ENCODE measurements at regions not wholly inside any gene's neighbourhood (a gene's known extent, or its start where the extent isn't known, plus 50 kb on each side); places are given as distances from the start of the nearest gene placed in this dataset.
"Not testable (repeated sequence)": the region's sequence is repeated elsewhere in the genome, so short reads cannot be mapped to it uniquely, and the experiment has no call there.

GRCh38 chr5:56763711-56764466 is 51.5 kb upstream of the MAP3K1 start:
- no peak for DNase-seq (ENCODE audit: low spot score)

DNA sequence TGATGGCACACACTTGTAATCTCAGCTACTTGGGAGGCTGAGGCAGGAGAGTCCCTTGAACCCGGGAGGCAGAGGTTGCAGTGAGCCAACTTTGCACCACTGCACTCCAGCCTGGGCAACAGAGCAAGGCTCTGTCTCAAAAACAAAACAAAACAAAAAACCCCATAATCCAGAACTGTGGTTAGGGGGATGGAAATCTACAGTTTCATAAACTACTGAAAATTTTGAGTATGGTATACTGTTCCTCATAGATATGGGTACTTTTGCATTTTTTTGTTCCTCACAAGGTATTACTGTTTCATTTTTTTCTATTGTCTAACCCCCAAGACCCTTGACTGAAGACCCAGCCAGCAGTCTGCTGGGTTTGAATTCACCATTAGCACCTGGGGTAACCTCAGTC is 52.2 kb upstream of the MAP3K1 start:
- DNase-seq (ENCODE audit: low spot score): no peak

- no peak for DNase-seq (ENCODE audit: low spot score)
Measured at GRCh38 chr5:56761151-56761885, 54.0 kb upstream of the MAP3K1 start.

- peak; percentile 10 for DNase-seq (ENCODE audit: low spot score)
Measured at GRCh38 chr5:56760723-56761122, 54.6 kb upstream of the MAP3K1 start.

- no peak for DNase-seq (ENCODE audit: low spot score)
Measured at GRCh38 chr5:56759521-56760216, 55.7 kb upstream of the MAP3K1 start.

- no peak for DNase-seq (ENCODE audit: low spot score)
Measured at GRCh38 chr5:56757077-56757476, 58.3 kb upstream of the MAP3K1 start.

- DNase-seq (ENCODE audit: low spot score): no peak
Measured at GRCh38 chr5:56755036-56755555, 60.3 kb upstream of the MAP3K1 start.

- not testable (repeated sequence) for DNase-seq (ENCODE audit: low spot score)
Measured at GRCh38 chr5:56753588-56753987, 61.8 kb upstream of the MAP3K1 start.

- no peak for DNase-seq (ENCODE audit: low spot score)
Measured at GRCh38 chr5:56751572-56752313, 63.6 kb upstream of the MAP3K1 start.

DNA sequence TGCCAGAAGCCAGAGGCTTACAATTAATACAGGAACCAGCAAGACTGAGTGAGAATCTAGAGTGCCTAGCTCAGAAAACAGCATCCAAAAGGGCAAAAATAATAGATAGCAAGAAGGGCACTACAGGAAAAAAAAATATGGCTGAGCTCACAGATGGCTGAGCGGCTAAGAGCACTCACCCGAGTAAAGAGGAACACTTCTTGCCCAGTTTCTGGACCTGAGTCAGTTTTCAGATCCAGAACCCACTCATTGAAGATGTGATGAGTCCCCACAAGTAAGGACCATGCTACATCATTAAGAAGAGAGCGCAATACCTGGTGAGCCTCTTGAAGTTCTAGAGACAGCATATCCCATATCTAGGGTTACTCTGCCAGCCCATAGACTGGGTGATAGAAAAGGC is 65.5 kb upstream of the MAP3K1 start:
- no peak for DNase-seq (ENCODE audit: low spot score)

- no peak for DNase-seq (ENCODE audit: low spot score)
Measured at GRCh38 chr5:56746553-56747339, 68.6 kb upstream of the MAP3K1 start.

GRCh38 chr5:56745864-56746263 is 69.5 kb upstream of the MAP3K1 start:
- no peak for DNase-seq (ENCODE audit: low spot score)

- DNase-seq (ENCODE audit: low spot score): no peak
Measured at GRCh38 chr5:56740868-56741267, 74.5 kb upstream of the MAP3K1 start.

DNA sequence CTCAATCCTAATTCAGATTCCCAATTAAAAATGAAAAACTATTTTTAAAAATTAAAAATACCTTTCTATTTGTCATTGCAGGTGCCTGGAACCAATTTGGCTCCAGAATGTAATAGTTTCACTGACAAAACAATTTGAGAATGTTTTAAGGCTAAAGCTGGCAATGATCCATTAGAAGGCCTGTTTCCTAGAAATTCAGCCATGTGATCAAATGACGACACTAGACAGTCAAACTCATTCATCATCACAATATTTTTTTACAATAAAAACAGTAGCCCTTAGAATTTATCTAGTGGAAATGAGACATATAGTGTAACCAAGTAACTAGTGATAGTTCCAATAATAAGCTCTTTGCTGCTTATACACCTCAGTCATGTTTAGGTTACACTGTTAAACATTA is 75.4 kb upstream of the MAP3K1 start:
- no peak for DNase-seq (ENCODE audit: low spot score)

DNA sequence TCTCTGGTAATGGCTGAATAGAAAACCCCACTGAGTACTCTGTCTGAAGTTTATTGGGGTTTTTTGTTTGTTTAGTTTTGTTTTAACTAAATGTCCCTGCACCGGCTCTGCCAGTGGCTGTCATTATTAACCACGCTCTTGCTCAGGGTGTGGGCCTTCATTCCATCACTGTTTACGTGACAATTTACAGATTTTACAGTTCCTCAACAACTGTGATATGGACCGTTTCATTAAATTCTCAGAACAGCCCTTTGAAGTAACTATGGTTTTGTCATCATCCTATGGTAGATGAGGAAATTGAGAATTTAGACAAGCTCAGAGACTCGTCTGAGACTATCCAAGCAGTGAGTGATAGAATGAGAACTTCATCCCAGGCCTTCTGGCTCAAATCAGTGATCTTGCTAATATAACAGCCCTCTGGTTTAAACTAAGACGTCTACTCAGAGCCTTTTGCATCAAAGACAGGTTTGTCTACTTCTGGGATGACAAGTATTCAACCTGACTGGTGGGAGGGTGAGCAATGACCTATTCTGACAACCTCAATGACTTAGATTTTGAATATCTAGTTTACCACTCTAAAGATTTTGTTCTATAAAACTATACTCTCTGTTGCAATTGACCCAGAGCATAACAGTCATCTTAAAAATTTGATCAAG is 77.3 kb upstream of the MAP3K1 start:
- DNase-seq (ENCODE audit: low spot score): no peak

DNA sequence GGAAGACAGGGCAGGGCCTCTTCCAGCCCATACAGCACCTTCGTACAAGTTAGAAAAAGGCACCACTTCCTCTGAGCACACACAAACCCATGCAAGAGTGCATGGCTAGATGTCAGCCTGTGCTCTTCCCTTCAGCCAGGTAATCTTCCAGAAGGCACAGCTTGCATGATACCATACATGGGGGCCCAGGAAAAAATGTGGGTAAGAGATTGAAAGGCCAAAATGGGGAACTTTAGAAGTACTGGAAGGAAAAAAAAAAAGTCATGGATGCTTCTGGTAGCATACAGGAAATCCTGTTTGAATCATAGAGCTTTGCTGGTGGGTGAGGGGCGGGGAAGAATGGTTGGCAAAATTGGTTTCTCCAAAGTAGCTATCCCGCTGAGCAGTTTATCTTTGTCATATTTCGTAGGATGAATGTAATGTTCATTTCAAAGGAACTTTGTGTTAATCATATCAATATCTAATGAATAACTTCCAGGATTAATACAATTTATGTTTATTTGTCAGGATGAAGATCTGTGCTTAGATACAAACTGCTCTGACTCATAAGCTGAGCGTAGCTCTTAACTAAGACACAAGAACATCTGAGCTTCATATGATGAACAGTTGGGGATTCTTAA is 78.2 kb upstream of the MAP3K1 start:
- no peak for DNase-seq (ENCODE audit: low spot score)

- no peak for DNase-seq (ENCODE audit: low spot score)
Measured at GRCh38 chr5:56735849-56736641, 79.3 kb upstream of the MAP3K1 start.

- peak; percentile 30 for DNase-seq (ENCODE audit: low spot score)
Measured at GRCh38 chr5:56734091-56734694, 81.2 kb upstream of the MAP3K1 start.

GRCh38 chr5:56733580-56733979 is 81.8 kb upstream of the MAP3K1 start:
- no peak for DNase-seq (ENCODE audit: low spot score)
